Stomach (tissue), 4 donors: ENCODE measurements at regions not wholly inside any gene's neighbourhood (a gene's known extent, or its start where the extent isn't known, plus 50 kb on each side); places are given as distances from the start of the nearest gene placed in this dataset.

Experiments used
- EP300 ChIP-seq: sonication (generic); formaldehyde crosslinking; IDR thresholded peaks from one replicate; pipeline ENCODE4 v1.6.1; 2017; ENCODE audit warnings: antibody characterized with exemption
- POLR2A ChIP-seq, 4 donors: fragments of 450-650 bp; IDR thresholded peaks; one replicate each; pipeline ENCODE4 v1.6.1; 2016; ENCODE audit warnings: antibody characterized with exemption in 4 of 4, control low read depth in 2 of 4, mild to moderate bottlenecking in 1 of 4, moderate library complexity in 1 of 4
- POLR2AphosphoS5 ChIP-seq, 3 donors: sonication (generic); formaldehyde crosslinking; IDR thresholded peaks; one replicate each; pipeline ENCODE4 v1.6.1; 2016; ENCODE audit warnings: antibody characterized with exemption in 3 of 3
- TF ChIP-seq, protein P1 (sequence below), 7 experiments: fragments of 450-650 bp in 4 of 7; fragments of 200-600 bp in 3 of 7; sonication (generic) in 3 of 7; IDR thresholded peaks; one replicate each; pipeline ENCODE4 v1.5.1; 2016 to 2019; ENCODE audit warnings: antibody characterized with exemption in 7 of 7, control low read depth in 2 of 7, mild to moderate bottlenecking in 1 of 7

GRCh38 chr5:29378104-29378503 is 1815.4 kb upstream of the CDH6 start:
- no peak for TF ChIP-seq EP300
- TF ChIP-seq, protein P1, sequence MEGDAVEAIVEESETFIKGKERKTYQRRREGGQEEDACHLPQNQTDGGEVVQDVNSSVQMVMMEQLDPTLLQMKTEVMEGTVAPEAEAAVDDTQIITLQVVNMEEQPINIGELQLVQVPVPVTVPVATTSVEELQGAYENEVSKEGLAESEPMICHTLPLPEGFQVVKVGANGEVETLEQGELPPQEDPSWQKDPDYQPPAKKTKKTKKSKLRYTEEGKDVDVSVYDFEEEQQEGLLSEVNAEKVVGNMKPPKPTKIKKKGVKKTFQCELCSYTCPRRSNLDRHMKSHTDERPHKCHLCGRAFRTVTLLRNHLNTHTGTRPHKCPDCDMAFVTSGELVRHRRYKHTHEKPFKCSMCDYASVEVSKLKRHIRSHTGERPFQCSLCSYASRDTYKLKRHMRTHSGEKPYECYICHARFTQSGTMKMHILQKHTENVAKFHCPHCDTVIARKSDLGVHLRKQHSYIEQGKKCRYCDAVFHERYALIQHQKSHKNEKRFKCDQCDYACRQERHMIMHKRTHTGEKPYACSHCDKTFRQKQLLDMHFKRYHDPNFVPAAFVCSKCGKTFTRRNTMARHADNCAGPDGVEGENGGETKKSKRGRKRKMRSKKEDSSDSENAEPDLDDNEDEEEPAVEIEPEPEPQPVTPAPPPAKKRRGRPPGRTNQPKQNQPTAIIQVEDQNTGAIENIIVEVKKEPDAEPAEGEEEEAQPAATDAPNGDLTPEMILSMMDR (IDR thresholded peaks at IDR 0.05) = no peak
- TF ChIP-seq POLR2AphosphoS5 (IDR thresholded peaks at IDR 0.05) = no peak
- no peak for TF ChIP-seq POLR2A (IDR thresholded peaks at IDR 0.05)
